ENCODE measurements at regions not wholly inside any gene's neighbourhood (a gene's known extent, or its start where the extent isn't known, plus 50 kb on each side); places are given as distances from the start of the nearest gene placed in this dataset.
"Not testable (repeated sequence)": the region's sequence is repeated elsewhere in the genome, so short reads cannot be mapped to it uniquely, and the experiment has no call there.

DNA sequence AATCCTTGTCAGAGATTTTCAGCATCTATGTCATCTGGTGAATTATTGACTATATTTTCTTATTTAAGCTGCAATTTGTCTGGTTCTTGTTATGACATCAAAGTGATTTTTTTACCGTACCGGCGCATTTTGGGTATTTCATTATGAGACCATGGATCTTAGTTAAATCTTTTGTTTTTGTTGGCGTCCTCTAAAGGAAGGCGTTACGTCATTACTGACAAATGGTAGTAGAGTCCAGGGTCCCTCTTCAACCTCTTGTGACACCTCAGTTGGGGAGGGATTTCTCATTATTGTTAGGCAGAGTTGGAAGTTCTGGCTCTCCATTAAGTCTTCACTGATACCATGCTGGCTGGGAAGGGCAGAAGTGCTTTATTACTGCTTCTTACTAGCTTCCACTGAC, 175.8 kb upstream of the MMADHC start:
- intact Hi-C loops (cut with micrococcal nuclease), result no loop called here

DNA sequence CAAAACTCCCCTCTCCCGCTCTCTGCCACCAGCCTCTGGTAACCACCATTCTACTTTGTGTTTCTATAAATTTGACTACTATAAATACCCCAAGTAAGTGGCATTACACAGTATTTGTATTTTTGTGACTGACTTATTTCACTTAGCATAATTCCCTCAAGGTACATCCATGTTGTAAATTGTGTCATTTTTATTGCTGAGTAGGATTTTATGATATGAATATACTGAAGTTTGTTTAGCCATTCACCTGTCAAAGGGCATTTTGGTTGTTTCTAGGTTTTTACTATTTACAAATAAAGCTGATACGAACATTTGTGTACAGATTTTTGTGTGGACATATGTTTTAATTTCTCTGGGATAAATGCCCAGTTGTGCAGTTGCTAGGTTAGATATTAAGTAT, 174.0 kb upstream of the MMADHC start:
- intact Hi-C loops (cut with micrococcal nuclease), result no loop called here

DNA sequence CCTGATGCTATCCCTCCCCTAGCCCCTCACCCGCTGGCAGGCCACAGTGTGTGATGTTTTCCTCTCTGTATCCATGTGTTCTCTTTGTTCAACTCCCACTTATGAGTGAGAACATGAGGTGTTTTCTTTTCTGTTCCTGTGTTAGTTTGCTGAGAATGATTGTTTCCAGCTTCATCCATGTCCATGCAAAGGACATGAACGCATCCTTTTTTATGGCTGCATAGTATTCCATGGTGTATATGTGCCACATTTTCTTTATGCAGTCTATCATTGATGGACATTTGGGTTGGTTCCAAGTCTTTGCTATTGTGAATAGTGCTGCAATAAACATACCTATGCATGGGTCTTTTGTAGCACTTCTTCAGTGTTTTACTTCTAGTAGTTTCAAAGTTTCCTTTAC, 171.8 kb upstream of the MMADHC start:
- intact Hi-C loops (cut with micrococcal nuclease), result not testable (repeated sequence)

DNA sequence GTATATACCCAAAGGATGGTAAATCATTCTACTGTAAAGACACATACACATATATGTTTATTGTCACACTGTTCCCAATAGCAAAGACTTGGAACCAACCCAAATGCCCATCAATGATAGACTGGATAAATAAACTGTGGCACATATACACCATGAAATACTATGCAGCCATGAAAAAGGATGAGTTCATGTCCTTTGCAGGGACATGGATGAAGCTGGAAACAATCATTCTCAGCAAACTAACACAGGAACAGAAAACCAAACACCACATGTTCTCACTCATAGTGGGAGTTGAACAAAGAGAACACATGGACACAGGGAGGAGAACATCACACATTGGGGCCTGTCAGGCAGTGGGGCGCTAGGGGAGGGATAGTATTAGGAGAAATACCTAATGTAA, 167.1 kb upstream of the MMADHC start:
- intact Hi-C loops (cut with micrococcal nuclease), result not testable (repeated sequence)

DNA sequence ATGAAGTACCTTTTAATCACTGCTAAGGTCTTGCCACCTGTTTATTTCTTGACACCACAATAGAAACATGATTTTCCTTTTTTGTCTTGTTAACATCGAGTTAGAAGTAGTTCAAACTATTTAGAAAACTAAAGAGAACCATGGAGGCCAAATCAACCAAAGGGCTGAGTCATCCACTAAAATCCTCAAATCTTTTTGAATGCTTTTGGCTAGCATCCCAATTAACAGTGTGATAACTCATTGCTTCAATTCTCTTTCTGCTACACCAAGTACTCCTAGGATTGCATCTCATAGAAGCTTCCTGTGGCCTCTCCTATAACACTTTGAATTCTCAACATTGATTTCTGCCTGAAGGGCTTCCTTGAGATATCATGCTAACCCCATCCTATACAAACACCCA, 159.9 kb upstream of the MMADHC start:
- intact Hi-C loops (cut with micrococcal nuclease), result no loop called here

DNA sequence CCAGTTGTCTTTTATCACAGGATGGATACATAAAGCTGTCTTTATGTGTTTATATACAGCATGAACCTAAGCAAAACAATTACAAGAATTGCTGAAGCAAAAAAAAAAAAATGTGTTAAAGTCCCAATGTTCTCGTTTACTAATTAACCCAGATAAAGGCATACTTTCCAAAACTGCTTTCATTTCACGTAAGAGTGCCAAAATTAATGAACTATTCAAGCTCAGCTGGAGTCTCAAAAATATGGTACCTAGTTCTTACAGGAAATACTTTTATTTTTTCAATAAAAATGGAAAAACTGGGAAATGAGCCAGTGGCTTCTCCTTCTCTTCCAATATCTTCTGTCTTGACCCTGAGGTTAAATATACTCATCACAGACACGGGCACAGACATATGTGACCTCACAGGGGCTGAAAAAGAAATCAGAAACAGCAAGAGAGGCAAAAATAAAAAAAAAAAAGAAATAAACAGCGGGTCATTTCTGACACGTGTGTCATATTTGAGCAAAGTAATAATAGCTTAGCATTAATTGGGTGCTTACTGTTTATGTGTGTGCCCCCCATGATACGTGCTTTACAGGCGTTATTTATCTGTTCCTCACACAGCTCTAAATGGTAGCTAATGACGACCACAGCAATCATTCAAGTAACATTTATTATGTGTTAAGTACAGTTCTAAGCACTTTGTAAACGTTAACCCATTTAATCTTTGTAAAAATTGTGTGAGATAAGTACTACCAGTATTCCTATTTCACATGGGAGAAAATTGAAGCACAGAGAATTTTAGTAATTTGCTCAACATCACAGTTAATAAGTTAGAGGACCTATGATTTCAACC, 158.0 kb upstream of the MMADHC start:
- intact Hi-C loops (cut with micrococcal nuclease), result no loop called here

DNA sequence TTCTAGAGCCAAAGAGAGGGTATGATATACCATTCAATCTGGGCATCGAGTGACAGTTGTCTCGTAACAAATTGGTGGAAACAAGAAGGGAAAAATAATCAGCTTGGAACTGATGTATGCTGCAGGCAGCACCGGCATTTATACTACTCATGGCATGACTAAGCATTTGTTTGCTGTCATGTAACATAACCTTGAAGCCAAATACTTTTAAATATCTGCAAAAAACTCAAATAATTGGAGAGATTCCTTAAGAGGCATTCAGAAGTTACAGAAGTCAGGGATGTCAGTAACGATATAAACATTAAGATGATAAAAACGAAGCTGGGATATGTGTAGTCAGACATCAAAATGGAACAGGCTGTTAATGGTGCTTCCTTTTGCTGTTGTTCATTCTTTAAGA, 157.3 kb upstream of the MMADHC start:
- intact Hi-C loops (cut with micrococcal nuclease), result no loop called here

DNA sequence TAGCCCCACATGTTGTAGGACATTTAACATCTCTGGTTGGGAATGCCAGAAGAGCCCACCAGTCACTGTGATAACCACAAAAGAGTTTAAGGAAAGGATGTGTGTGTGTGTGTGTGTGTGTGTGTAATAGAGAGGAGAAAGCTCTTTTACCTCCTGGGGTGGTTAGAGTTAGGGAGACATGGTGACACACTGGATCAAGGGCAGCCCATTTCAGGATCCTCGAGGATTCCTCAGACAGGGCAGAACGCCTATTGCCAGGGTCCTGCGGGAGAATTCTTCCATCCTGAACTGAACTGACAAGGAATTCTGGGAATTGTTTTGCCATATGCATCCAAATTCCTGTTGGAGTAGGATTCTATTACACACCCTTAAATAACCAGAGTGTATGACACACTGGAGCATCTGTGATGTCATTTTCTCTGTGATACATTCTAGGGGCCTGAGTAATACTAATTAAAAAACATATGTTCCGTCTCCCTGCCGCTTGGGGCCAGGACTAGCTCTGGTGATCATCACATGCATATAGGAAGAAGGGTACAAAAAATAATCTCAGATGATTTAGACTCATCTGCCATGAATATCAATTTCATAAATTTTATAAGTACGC, 156.4 kb upstream of the MMADHC start:
- intact Hi-C loops (cut with micrococcal nuclease), result no loop called here

DNA sequence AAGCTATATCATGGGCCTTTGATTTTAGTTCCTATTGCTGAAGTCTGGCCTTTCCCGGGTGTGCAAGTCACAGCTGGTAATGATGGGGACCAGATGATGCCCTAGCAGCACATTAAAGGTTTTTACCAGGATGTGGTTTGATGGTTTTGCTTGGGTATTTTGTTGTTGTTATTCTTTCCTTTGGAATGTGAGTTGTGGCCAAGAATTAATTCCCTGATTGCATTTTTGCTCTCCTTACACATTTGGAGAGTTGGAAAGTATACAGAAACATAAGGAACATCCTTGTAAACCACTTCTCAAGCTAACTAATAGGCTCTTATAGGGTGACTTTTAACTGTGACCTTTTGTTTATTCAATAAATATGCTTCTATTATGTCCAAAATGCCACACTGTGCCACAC, 154.1 kb upstream of the MMADHC start:
- intact Hi-C loops (cut with micrococcal nuclease), result no loop called here

DNA sequence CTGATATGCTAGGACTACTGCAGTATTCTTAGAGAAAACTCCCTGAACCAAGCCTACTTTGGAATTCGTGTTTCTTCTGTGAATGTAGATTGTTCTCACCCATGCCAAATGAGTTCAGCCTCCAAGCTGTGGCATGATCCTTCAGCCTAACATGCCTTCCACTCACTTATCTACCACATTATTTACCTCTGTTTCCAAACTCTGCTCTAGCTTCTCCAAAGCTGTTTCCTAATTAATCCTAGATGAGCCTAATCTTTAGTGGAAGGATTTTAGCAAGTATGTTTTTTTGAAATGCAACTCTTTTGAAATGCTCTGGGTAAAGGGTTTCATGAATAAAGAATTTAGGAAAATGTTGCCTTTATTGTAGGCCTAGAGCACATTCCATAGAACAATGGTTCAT, 152.9 kb upstream of the MMADHC start:
- intact Hi-C loops (cut with micrococcal nuclease), result no loop called here

DNA sequence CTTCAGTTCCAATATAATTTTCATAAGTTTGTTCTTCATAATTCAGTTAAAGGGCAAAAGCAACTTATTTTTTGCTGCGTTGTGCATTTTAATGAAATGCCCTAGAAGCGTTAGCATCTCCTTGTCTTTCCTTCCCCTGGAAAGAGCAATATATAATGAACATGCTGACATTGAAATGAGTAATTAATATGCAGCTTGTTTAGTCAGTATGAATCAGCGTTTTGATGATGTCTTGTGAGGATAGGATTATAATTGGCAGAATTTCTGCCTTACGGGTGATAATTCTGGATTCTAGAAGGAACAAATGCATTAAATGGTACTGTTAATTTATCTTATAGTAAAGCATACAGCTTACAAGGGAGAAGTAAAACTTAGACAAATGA, 152.3 kb upstream of the MMADHC start:
- intact Hi-C loops (cut with micrococcal nuclease), result no loop called here

DNA sequence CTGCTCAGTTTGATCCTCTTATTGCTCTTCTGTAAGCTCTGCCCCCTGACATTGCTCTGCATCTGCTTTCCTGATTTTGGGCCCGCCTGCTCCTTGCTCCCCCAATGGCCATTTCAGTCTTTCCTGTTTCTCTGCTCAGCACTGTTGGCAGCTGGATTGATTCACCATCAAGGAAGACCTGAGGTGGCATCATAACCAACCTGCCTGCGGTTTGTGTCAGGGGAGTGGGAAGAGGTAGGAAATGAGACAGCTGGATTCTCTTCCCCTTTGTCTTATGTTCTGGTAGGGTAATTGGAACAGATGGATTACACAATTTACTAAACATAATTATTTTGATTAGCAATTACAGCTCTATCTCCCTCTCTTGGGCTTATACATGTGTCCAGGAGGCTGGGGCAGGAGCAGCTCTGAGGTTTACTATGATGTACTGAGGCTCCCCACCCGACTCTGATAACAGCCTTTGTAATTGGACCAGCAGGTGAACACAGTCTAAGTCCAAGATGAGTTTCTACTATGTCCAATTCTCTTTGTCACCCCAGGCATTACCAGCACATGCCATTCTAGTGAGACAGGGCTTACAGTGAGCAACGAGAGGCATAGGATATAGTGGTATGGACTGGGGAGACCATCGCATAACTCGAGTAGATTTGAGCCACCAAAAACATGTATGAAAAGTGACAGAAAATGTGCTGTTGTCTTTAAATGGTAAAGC, 151.8 kb upstream of the MMADHC start:
- intact Hi-C loops (cut with micrococcal nuclease), result no loop called here

DNA sequence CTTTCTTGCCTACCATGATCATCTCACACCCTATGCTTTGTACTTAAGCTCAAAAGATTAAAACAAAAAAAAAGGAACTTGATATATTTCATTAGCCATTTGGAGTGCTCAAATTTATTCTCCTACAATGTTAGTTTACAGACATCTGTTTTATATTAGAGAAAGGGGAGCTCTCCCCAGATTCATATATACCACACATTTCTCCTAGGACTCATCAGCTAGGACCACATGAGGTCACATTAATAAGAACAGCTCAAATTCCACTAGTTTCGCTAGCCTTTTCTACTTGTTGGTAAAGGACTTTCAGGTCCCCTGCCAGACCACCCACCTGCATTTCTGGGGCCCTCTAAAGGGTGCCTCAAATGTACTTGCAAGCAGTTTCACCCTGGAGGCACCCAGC, 151.2 kb upstream of the MMADHC start:
- intact Hi-C loops (cut with micrococcal nuclease), result no loop called here

DNA sequence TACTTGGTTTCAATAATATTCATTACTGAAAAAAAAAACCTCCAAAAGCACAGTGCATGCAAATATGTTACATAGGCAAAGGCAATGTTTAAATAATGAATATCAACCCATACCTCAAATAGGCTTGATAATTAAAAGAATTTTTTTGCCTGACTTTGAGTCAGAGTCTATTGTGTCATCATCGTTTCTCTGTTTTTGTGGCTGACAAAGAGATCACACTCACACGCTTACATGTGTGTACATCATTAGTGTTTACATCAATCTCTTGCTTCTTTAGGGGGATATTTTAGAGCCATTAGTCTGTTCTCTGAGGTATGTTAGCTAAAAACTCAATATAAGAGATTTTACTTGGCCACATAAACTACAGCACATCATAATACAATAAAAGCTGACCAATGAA, 150.3 kb upstream of the MMADHC start:
- intact Hi-C loops (cut with micrococcal nuclease), result no loop called here

DNA sequence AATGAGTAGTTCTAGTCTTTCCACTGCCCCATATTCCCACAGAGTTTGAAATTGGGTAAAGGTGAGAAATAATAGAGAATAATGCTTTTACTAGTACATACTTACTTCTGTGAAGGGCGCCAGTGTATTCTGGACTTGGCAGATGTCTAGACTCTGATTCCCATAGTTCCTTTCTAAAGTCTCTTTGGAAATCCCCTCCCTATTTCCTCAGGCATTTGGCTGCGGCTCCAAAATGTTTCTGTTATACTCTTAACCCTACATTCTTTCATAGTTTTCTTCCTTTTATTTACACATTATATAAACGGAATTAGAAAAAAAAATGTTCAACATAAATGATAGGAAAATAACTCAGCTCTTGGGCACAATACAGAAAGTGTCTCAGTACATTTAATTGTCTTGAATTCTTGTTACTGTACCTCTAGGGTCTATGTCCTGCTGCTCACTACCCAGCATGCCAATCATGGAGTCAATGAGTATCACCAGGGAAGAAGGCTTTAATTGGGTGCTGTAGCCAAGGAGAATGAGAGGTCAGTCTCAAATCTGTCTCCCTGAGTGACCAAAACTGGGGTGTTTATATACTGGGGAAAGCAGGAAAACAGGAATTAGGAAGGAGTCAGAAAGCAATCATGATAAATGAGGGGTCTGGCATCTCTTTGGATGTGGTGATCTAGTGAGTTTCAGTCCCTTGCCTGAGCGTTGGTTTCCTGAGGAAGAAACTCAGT, 147.8 kb upstream of the MMADHC start:
- intact Hi-C loops (cut with micrococcal nuclease), result no loop called here

DNA sequence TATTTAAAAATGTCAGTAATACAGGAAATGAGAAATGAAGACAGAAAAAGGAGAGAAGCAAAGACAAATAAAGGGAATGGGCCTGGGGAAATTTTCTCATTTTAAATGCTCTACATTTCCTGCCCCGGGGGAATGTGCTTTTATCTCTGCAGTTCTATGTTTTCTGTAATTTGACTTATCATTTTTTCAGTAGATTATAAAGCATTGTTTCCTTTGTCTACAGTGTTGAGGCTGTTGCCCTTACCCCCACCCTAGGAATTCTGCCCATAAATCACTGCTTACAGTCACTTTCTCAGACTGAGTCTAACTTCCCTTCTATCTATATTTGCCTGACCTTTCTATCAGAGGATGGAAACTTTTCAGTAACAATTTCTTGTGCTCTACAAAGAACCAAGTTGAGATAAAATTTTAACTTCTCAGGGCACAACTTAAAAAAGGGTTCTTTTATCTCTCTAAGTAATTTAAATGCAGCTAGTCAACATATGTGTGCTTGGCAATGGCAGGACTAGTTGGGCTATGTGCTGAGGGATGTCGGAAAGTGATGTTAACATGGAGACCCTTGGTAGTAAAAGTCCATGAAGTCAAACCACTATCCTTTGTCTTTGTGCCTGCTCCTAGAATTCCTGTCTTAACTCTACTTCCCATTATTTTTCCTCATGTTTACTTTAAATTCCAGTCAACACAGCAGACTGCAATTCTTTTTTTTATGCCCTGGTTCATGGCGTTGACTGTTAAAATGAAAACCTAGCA, 146.5 kb upstream of the MMADHC start:
- intact Hi-C loops (cut with micrococcal nuclease), result no loop called here

DNA sequence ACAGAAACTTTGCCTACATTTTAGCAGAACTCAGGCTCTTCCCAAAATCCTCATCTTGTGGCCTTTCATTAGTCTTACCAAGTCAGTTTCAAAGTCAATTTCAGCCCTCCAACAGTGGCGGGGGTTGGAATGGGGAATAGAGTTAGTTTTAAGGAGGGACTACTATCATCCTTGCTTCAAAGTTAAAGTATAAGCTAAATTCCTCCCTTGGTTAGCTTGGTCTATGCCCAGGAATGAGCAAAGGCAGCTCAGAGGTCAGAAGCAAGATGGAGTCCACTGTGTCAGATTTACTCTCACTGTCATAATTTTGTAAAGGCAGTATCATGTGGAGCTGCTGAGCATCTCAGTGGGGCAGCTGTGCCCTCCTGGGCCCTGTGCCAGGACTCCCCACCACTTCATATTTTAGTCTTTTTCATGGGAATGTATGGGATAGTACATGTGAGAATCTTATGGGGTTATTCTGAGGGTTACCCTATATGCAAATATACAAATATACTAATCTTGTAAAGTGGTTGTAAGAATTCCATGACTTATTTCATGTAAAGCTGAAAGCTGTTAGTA, 145.2 kb upstream of the MMADHC start:
- intact Hi-C loops (cut with micrococcal nuclease), result no loop called here

DNA sequence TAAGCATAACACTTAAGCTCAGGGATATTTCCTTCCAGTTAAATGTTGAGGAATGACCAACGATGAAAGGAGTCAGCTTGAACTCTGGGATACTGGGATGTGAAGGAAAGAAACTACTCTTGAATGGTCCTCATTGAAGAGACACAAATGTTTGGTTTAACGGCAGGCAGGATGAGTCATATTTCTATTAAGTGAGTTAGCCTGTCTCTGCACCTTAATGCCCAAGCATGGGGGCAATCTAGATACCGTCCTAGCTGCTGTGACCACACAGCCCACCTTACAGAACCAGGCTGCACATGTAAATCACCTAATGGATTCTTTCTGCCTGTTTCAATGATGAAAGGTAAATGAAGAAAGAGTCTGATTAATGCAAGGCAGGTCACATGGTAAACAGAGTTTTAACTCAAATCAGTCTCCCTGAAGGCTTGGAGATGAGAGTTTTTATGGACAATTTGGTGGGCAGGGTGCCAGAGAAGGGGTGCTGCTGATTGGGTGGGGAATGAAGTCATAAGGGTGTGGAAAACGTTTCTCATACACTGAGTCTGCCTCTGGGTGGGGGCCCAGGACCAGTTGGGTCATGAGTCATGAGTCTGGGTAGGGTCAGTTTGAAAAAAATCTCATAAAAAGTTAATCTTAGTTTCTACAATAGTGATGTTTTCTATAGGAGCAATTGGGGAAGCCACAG, 144.6 kb upstream of the MMADHC start:
- intact Hi-C loops (cut with micrococcal nuclease), result no loop called here

DNA sequence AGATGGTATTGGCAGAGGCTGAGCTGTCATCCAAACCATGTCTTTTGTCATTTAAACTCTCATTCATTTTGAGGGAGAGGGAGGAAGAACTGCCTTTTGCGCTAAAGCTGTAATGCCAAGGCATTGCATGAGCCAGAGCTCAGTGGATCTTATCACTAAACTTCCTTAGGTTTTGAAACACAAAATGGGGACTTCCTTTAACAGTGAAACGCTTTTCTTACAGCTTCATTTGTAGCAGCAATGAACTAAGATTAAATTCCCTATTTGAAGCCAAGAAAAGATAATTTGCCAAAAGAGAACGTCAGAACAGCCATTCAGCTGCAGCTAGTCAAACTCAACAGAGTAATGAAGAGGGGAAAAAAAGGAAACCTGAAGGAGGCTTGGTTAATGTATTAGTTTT, 143.5 kb upstream of the MMADHC start:
- intact Hi-C loops (cut with micrococcal nuclease), result no loop called here

DNA sequence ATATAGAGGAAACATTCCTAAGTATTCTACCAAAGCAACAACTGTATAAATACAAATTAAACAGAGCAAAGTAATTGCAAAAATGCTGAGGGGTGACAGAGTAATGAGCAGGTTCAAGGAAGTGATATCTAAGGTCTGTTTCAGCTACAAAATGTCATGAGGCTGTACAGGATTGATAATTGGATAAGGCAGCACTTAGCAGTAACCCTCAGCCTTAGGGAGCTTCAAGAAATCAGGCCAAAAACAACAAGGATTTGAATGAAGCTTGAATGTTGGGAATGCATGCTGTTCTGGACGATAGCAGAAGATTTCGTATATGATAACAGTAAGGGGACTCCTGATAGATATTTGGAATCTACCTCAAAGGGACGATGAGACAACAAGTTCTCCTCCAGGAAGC, 142.0 kb upstream of the MMADHC start:
- intact Hi-C loops (cut with micrococcal nuclease), result no loop called here
